HCT116 (cell line): ENCODE measurements at regions not wholly inside any gene's neighbourhood (a gene's known extent, or its start where the extent isn't known, plus 50 kb on each side); places are given as distances from the start of the nearest gene placed in this dataset.

Experiments used
- ATAC-seq: fragments of 200-7000 bp; cut with Tn5 transposase; 2 replicates; pipeline ENCODE4 v1.9.1; 2020; ENCODE audit warnings: mild to moderate bottlenecking, moderate library complexity
- BruUV-seq: library from RNA; stranded (reverse); fragments of 400-500 nt; replicated peaks from 2 replicates; lab custom pipeline; 2021; lab: Mats Ljungman, UMichigan
- CTCF ChIA-PET: fragments of 300-600 bp; sonication (Branson Sonifier 250); formaldehyde crosslinking; loops from one replicate; lab custom pipeline; 2021; ENCODE audit warnings: antibody characterized with exemption; lab: Charles Lee
- POLR2A ChIA-PET: fragments of 300-600, 350-600 bp; sonication (Branson Sonifier 250); formaldehyde crosslinking; loops from one replicate; lab custom pipeline; 2021; ENCODE audit warnings: antibody characterized with exemption; lab: Charles Lee
- RAD21 ChIA-PET, 2 experiments: fragments of 300-600 bp; sonication (Branson Sonifier 250); formaldehyde crosslinking; loops; one replicate each; lab custom pipeline; 2023; ENCODE audit warnings: low total read pairs in 2 of 2; ENCODE audit not compliant: uncharacterized antibody in 2 of 2, unreplicated experiment in 2 of 2, low non-redundant PET in 1 of 2; lab: Charles Lee
- DNase-seq: peaks from one replicate; pipeline ENCODE4 v3.0.0-alpha.2; 2010; ENCODE audit warnings: low read depth, low spot score
- H2AFZ ChIP-seq: fragments of 200-600 bp; shearing (Covaris generic), sonication (generic); 2 replicates; pipeline ENCODE4 v1.6.1; 2017; ENCODE audit warnings: low read depth, mixed run types, mixed read lengths, antibody characterized with exemption, low read length; ENCODE audit not compliant: poor library complexity, severe bottlenecking
- H3K27ac ChIP-seq: 2 replicates; pipeline ENCODE4 v1.5.1; 2012; ENCODE audit warnings: low read depth, low read length
- H3K27me3 ChIP-seq: fragments of 200-600 bp; sonication (generic); 2 replicates; pipeline ENCODE4 v1.6.1; 2016; ENCODE audit warnings: mixed run types, low read length, mixed read lengths; ENCODE audit not compliant: insufficient read depth
- H3K36me3 ChIP-seq, 2 experiments: fragments of 200-500 bp in 1 of 2; fragments of 200-600 bp in 1 of 2; sonication (Bioruptor generic) in 1 of 2; sonication (generic) in 1 of 2; 2 replicates each; pipeline versions ENCODE4 v1.5.1 to v1.6.1; 2014 to 2016; ENCODE audit warnings: low read length in 2 of 2, inconsistent platforms in 1 of 2, mixed read lengths in 1 of 2, mixed run types in 1 of 2; ENCODE audit not compliant: insufficient read depth in 2 of 2, control insufficient read depth in 1 of 2
- H3K4me1 ChIP-seq, 2 experiments: fragments of 200-600 bp in 1 of 2; sonication (generic) in 1 of 2; 2 replicates each; pipeline versions ENCODE4 v1.5.1 to v1.6.1; 2012 to 2017; ENCODE audit warnings: low read length in 2 of 2, inconsistent platforms in 1 of 2, mild to moderate bottlenecking in 1 of 2, mixed read lengths in 1 of 2, mixed run types in 1 of 2, moderate library complexity in 1 of 2; ENCODE audit not compliant: insufficient read depth in 2 of 2, control insufficient read depth in 1 of 2
- H3K4me2 ChIP-seq: fragments of 200-600 bp; sonication (generic); 2 replicates; pipeline ENCODE4 v1.6.1; 2017; ENCODE audit warnings: mixed run types, low read length, mixed read lengths
- H3K4me3 ChIP-seq, 2 experiments: fragments of 200-600 bp in 1 of 2; sonication (generic) in 1 of 2; replicated peaks in 1 of 2; 2 replicates each; pipeline ENCODE4 v1.5.1; 2011 to 2016; ENCODE audit warnings: low read length in 2 of 2, control low read depth in 1 of 2, low read depth in 1 of 2, mild to moderate bottlenecking in 1 of 2, mixed read lengths in 1 of 2, mixed run types in 1 of 2
- H3K79me2 ChIP-seq: fragments of 200-600 bp; sonication (generic); 2 replicates; pipeline ENCODE4 v1.6.1; 2017; ENCODE audit warnings: mild to moderate bottlenecking, mixed run types, low read length, moderate library complexity, mixed read lengths; ENCODE audit not compliant: insufficient read depth
- H3K9ac ChIP-seq: fragments of 200-600 bp; sonication (generic); 2 replicates; pipeline ENCODE4 v1.6.1; 2016; ENCODE audit warnings: low read length, mixed read lengths
- H3K9me2 ChIP-seq: fragments of 200-600 bp; sonication (generic), shearing (Covaris generic); 2 replicates; pipeline ENCODE4 v1.6.1; 2017; ENCODE audit warnings: mixed run types, mild to moderate bottlenecking, moderate library complexity; ENCODE audit not compliant: insufficient read depth
- H3K9me3 ChIP-seq, 2 experiments: fragments of 200-500 bp in 1 of 2; fragments of 200-600 bp in 1 of 2; sonication (Bioruptor generic) in 1 of 2; sonication (generic) in 1 of 2; 2 replicates each; pipeline ENCODE4 v1.6.1; 2014 to 2017; ENCODE audit warnings: low read length in 2 of 2, mixed read lengths in 2 of 2, inconsistent platforms in 1 of 2, low read depth in 1 of 2, mild to moderate bottlenecking in 1 of 2, mixed run types in 1 of 2, moderate library complexity in 1 of 2; ENCODE audit not compliant: control insufficient read depth in 1 of 2, insufficient read depth in 1 of 2
- H4K20me1 ChIP-seq: fragments of 200-600 bp; sonication (generic), shearing (Covaris generic); 2 replicates; pipeline ENCODE4 v1.6.1; 2017; ENCODE audit warnings: mixed run types, mild to moderate bottlenecking, moderate library complexity; ENCODE audit not compliant: insufficient read depth
- CBX3 ChIP-seq: IDR thresholded peaks from 2 replicates; pipeline ENCODE4 v1.6.1; 2012; ENCODE audit warnings: low read depth
- EZH2 ChIP-seq: fragments of 200-600 bp; sonication (generic); IDR thresholded peaks from 2 replicates; pipeline ENCODE4 v1.6.1; 2017; ENCODE audit warnings: antibody characterized with exemption, mixed run types
- JUND ChIP-seq: IDR thresholded peaks from 2 replicates; pipeline ENCODE4 v1.6.1; 2012
- POLR2A ChIP-seq: IDR thresholded peaks from 2 replicates; pipeline ENCODE4 v1.7.0; 2011; ENCODE audit warnings: borderline replicate concordance; ENCODE audit not compliant: insufficient read depth, insufficient read length; ENCODE audit errors: extremely low read depth
- REST ChIP-seq: IDR thresholded peaks from 2 replicates; pipeline ENCODE4 v1.6.1; 2012; ENCODE audit warnings: low read depth
- SP1 ChIP-seq: IDR thresholded peaks from 2 replicates; pipeline ENCODE4 v1.6.1; 2012; ENCODE audit warnings: low read depth
- TCF7L2 ChIP-seq: IDR thresholded peaks from 2 replicates; pipeline ENCODE4 v1.7.0; 2011; ENCODE audit warnings: borderline replicate concordance, inconsistent platforms; ENCODE audit not compliant: insufficient read depth, insufficient read length; ENCODE audit errors: extremely low read depth
- ZFX ChIP-seq: fragments of 450-650 bp; IDR thresholded peaks from 2 replicates; pipeline ENCODE4 v1.6.1; 2017
- ZNF274 ChIP-seq: fragments of 200-500 bp; sonication (Bioruptor generic); IDR thresholded peaks from 2 replicates; pipeline ENCODE4 v1.6.1; 2014; ENCODE audit warnings: mild to moderate bottlenecking, low read depth, low read length, inconsistent platforms
- intact Hi-C: fragments of 100-400 bp; cut with micrococcal nuclease; formaldehyde crosslinking; loops from 2 replicates; pipeline ENCODE4 v1.10.0; 2022
- TF ChIP-seq, protein P1 (sequence below): IDR thresholded peaks from 2 replicates; pipeline ENCODE4 v1.6.1; 2012
- TF ChIP-seq, protein P2 (sequence below): IDR thresholded peaks from 2 replicates; pipeline ENCODE4 v1.6.1; 2011; ENCODE audit warnings: mild to moderate bottlenecking, low read length, moderate library complexity; ENCODE audit not compliant: insufficient replicate concordance; ENCODE audit errors: extremely low read depth

GRCh38 chr1:87933171-87933570, 604.5 kb downstream of the LMO4 start:
- Histone ChIP-seq H3K27me3 (no peaks in the 10 kb centered on the region), H3K9ac (no peak overlapping the region), H3K9me3 (no peaks in the 10 kb centered on the region), H3K27ac (no peak overlapping the region), H4K20me1 (no peaks in the 10 kb centered on the region), H3K9me2 (no peaks in the 10 kb centered on the region), H3K4me2 (no peak overlapping the region), H3K79me2 (no peaks in the 10 kb centered on the region), H3K4me1 (no peaks in the 10 kb centered on the region), H3K36me3 (no peaks in the 10 kb centered on the region), H3K4me3 (no peak overlapping the region), H2AFZ (no peak overlapping the region)
- no TSS peak for BruUV-seq
- intact Hi-C loops = no loop called here
- ATAC-seq (no peak), DNase-seq (no peak)
- TF ChIP-seq, protein P1, sequence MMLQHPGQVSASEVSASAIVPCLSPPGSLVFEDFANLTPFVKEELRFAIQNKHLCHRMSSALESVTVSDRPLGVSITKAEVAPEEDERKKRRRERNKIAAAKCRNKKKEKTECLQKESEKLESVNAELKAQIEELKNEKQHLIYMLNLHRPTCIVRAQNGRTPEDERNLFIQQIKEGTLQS = no peak
- no peak for TF ChIP-seq REST
- TF ChIP-seq JUND = no peak
- no peak for TF ChIP-seq POLR2A
- TF ChIP-seq ZNF274 = no peak
- no peak for TF ChIP-seq SP1
- TF ChIP-seq EZH2 = no peak
- TF ChIP-seq, protein P2, sequence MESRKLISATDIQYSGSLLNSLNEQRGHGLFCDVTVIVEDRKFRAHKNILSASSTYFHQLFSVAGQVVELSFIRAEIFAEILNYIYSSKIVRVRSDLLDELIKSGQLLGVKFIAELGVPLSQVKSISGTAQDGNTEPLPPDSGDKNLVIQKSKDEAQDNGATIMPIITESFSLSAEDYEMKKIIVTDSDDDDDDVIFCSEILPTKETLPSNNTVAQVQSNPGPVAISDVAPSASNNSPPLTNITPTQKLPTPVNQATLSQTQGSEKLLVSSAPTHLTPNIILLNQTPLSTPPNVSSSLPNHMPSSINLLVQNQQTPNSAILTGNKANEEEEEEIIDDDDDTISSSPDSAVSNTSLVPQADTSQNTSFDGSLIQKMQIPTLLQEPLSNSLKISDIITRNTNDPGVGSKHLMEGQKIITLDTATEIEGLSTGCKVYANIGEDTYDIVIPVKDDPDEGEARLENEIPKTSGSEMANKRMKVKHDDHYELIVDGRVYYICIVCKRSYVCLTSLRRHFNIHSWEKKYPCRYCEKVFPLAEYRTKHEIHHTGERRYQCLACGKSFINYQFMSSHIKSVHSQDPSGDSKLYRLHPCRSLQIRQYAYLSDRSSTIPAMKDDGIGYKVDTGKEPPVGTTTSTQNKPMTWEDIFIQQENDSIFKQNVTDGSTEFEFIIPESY = no peak
- TF ChIP-seq TCF7L2 = no peak
- TF ChIP-seq ZFX = no peak
- TF ChIP-seq CBX3 = no peak
- CTCF ChIA-PET = no interaction called here
- RAD21 ChIA-PET = no interaction called here
- POLR2A ChIA-PET = no interaction called here
